HEK293 (cell line): ENCODE measurements at regions not wholly inside any gene's neighbourhood (a gene's known extent, or its start where the extent isn't known, plus 50 kb on each side); places are given as distances from the start of the nearest gene placed in this dataset.

ENCODE experiments used
- ZFP3 ChIP-seq: fragments of 450-650 bp; formaldehyde crosslinking; IDR thresholded peaks from 2 replicates; pipeline ENCODE4 v1.5.1; 2016; ENCODE audit warnings: low read depth, missing biosample characterization, missing genetic modification characterization
- ZNF10 ChIP-seq: fragments of 450-650 bp; formaldehyde crosslinking; IDR thresholded peaks from 2 replicates; pipeline ENCODE4 v1.5.1; 2017; ENCODE audit warnings: missing biosample characterization, missing genetic modification characterization
- ZNF146 ChIP-seq: fragments of 450-650 bp; formaldehyde crosslinking; IDR thresholded peaks from 2 replicates; pipeline ENCODE4 v1.5.1; 2016; ENCODE audit warnings: missing biosample characterization, missing genetic modification characterization
- ZNF157 ChIP-seq: fragments of 450-650 bp; formaldehyde crosslinking; IDR thresholded peaks from 2 replicates; pipeline ENCODE4 v1.5.1; 2016; ENCODE audit warnings: missing biosample characterization, missing genetic modification characterization
- ZNF302 ChIP-seq: fragments of 450-650 bp; formaldehyde crosslinking; IDR thresholded peaks from 2 replicates; pipeline ENCODE4 v1.5.1; 2016; ENCODE audit warnings: missing biosample characterization, missing genetic modification characterization, low read depth
- ZNF530 ChIP-seq: fragments of 450-650 bp; formaldehyde crosslinking; IDR thresholded peaks from 2 replicates; pipeline ENCODE4 v1.5.1; 2016; ENCODE audit warnings: low read depth, missing biosample characterization, missing genetic modification characterization
- TF ChIP-seq, protein P1 (sequence below): fragments of 450-650 bp; formaldehyde crosslinking; IDR thresholded peaks from 2 replicates; pipeline ENCODE4 v1.5.1; 2016; ENCODE audit warnings: missing biosample characterization, missing genetic modification characterization
- TF ChIP-seq, protein P2 (sequence below): fragments of 450-650 bp; formaldehyde crosslinking; conservative IDR thresholded peaks from 2 replicates; pipeline ENCODE4 v1.5.1; 2016; ENCODE audit warnings: low read depth, missing biosample characterization, missing genetic modification characterization
- TF ChIP-seq, protein P3 (sequence below): fragments of 450-650 bp; formaldehyde crosslinking; IDR thresholded peaks from 2 replicates; pipeline ENCODE4 v1.5.1; 2016; ENCODE audit warnings: missing biosample characterization, missing genetic modification characterization

DNA sequence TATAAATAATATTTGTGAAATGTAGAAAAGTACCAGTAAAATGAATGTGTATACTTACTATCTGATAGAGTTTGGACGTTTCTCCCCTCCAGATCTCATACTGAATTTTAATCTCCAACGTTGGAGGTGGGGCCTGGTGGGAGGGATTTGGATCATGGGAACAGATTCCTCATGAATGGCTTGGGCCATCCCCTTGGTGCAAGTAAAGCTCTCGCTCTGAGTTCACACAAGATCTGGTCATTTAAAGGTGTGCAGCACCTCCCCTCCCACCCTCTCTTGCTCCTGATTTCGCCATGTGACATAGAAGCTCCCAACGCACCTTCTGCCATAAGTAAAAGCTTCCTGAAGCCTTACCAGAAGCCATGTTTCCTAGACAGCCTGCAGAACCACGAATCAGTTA, 219.0 kb downstream of the HACE1 start:
- TF ChIP-seq, protein P1, sequence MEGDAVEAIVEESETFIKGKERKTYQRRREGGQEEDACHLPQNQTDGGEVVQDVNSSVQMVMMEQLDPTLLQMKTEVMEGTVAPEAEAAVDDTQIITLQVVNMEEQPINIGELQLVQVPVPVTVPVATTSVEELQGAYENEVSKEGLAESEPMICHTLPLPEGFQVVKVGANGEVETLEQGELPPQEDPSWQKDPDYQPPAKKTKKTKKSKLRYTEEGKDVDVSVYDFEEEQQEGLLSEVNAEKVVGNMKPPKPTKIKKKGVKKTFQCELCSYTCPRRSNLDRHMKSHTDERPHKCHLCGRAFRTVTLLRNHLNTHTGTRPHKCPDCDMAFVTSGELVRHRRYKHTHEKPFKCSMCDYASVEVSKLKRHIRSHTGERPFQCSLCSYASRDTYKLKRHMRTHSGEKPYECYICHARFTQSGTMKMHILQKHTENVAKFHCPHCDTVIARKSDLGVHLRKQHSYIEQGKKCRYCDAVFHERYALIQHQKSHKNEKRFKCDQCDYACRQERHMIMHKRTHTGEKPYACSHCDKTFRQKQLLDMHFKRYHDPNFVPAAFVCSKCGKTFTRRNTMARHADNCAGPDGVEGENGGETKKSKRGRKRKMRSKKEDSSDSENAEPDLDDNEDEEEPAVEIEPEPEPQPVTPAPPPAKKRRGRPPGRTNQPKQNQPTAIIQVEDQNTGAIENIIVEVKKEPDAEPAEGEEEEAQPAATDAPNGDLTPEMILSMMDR (tag by site-specific recombination), result no peak
- TF ChIP-seq ZNF302 (no peak), ZNF146 (tag by site-specific recombination) (no peak), ZNF10 (no peak), ZFP3 (tag by site-specific recombination) (no peak), ZNF530 (tag by site-specific recombination) (no peak), ZNF157 (no peak)
- TF ChIP-seq, protein P2, sequence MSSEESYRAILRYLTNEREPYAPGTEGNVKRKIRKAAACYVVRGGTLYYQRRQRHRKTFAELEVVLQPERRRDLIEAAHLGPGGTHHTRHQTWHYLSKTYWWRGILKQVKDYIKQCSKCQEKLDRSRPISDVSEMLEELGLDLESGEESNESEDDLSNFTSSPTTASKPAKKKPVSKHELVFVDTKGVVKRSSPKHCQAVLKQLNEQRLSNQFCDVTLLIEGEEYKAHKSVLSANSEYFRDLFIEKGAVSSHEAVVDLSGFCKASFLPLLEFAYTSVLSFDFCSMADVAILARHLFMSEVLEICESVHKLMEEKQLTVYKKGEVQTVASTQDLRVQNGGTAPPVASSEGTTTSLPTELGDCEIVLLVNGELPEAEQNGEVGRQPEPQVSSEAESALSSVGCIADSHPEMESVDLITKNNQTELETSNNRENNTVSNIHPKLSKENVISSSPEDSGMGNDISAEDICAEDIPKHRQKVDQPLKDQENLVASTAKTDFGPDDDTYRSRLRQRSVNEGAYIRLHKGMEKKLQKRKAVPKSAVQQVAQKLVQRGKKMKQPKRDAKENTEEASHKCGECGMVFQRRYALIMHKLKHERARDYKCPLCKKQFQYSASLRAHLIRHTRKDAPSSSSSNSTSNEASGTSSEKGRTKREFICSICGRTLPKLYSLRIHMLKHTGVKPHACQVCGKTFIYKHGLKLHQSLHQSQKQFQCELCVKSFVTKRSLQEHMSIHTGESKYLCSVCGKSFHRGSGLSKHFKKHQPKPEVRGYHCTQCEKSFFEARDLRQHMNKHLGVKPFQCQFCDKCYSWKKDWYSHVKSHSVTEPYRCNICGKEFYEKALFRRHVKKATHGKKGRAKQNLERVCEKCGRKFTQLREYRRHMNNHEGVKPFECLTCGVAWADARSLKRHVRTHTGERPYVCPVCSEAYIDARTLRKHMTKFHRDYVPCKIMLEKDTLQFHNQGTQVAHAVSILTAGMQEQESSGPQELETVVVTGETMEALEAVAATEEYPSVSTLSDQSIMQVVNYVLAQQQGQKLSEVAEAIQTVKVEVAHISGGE (tag by site-specific recombination), result no peak
- TF ChIP-seq, protein P3, sequence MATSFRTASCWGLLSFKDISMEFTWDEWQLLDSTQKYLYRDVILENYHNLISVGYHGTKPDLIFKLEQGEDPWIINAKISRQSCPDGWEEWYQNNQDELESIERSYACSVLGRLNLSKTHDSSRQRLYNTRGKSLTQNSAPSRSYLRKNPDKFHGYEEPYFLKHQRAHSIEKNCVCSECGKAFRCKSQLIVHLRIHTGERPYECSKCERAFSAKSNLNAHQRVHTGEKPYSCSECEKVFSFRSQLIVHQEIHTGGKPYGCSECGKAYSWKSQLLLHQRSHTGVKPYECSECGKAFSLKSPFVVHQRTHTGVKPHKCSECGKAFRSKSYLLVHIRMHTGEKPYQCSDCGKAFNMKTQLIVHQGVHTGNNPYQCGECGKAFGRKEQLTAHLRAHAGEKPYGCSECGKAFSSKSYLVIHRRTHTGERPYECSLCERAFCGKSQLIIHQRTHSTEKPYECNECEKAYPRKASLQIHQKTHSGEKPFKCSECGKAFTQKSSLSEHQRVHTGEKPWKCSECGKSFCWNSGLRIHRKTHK (tag by site-specific recombination), result no peak
